ENCODE measurements at regions not wholly inside any gene's neighbourhood (a gene's known extent, or its start where the extent isn't known, plus 50 kb on each side); places are given as distances from the start of the nearest gene placed in this dataset.

DNA sequence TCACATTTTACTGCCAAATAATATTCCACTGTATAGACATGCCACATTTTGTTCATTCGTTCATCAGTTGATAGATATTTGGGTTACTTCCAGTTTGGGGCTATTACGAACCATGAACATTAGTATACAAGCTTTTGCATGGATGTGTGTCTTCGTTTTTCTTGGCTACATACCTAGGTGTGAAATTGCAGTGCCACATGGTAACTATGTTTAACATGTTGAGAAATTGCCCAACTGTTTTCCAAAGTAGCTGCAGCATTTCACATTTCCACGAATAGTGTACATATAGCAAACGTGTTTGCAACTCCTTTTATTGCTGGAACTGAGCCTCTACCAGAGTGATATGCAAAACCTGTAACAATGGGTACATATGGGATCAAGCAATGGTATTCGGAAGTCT lies 221.5 kb downstream of the VEGFC start:
- TF ChIP-seq CTCF (IDR thresholded peaks at IDR 0.05) (no peak), POLR2A (IDR thresholded peaks at IDR 0.05) (no peak), POLR2AphosphoS5 (IDR thresholded peaks at IDR 0.05) (no peak)

Measured in stomach (tissue), 4 donors.